PC-3 (cell line): ENCODE measurements at regions not wholly inside any gene's neighbourhood (a gene's known extent, or its start where the extent isn't known, plus 50 kb on each side); places are given as distances from the start of the nearest gene placed in this dataset.

Experiments
- ATAC-seq: fragments of 200-7000 bp; cut with Tn5 transposase; 2 replicates; pipeline ENCODE4 v1.9.1; 2020; ENCODE audit warnings: mild to moderate bottlenecking, moderate library complexity
- BruUV-seq: library from RNA; stranded (reverse); fragments of 400-500 nt; replicated peaks from 2 replicates; lab custom pipeline; 2021; lab: Mats Ljungman, UMichigan
- CTCF ChIA-PET: fragments of 300-600 bp; sonication (Branson Sonifier 250); formaldehyde crosslinking; loops from one replicate; lab custom pipeline; 2022; ENCODE audit warnings: antibody characterized with exemption; lab: Charles Lee
- POLR2A ChIA-PET: fragments of 300-600 bp; sonication (Branson Sonifier 250); formaldehyde crosslinking; loops from one replicate; lab custom pipeline; 2022; ENCODE audit warnings: antibody characterized with exemption; ENCODE audit not compliant: unreplicated experiment; lab: Charles Lee
- DNase-seq: peaks from one replicate; pipeline ENCODE4 v3.0.0-alpha.2; 2015
- H2AFZ ChIP-seq: fragments of 300-600 bp; sonication (generic); 2 replicates; pipeline ENCODE4 v1.6.0; 2016; ENCODE audit warnings: antibody characterized with exemption, low read length
- H3F3A ChIP-seq: fragments of 300-600 bp; sonication (generic); one replicate; pipeline ENCODE4 v1.6.0; 2017; ENCODE audit warnings: antibody characterized with exemption, low read length, control low read depth, mild to moderate bottlenecking; ENCODE audit not compliant: unreplicated experiment
- H3K27ac ChIP-seq: fragments of 300-600 bp; sonication (generic); 2 replicates; pipeline ENCODE4 v1.5.1; 2016; ENCODE audit warnings: mild to moderate bottlenecking, low read length
- H3K27me3 ChIP-seq: fragments of 300-600 bp; sonication (generic); 2 replicates; pipeline ENCODE4 v1.6.1; 2016; ENCODE audit warnings: low read length, mixed read lengths
- H3K36me3 ChIP-seq: fragments of 300-600 bp; sonication (generic); 2 replicates; pipeline ENCODE4 v1.6.1; 2016; ENCODE audit warnings: low read depth, mixed run types, low read length, mixed read lengths
- H3K4me1 ChIP-seq: fragments of 300-600 bp; sonication (generic); 2 replicates; pipeline ENCODE4 v1.5.1; 2016; ENCODE audit warnings: low read length; ENCODE audit not compliant: insufficient read depth
- H3K4me2 ChIP-seq: fragments of 300-600 bp; sonication (generic); 2 replicates; pipeline ENCODE4 v1.6.0; 2016; ENCODE audit warnings: low read length
- H3K4me3 ChIP-seq: fragments of 300-600 bp; sonication (generic); 2 replicates; pipeline ENCODE4 v1.5.1; 2016; ENCODE audit warnings: mild to moderate bottlenecking, low read length, mixed read lengths
- H3K79me2 ChIP-seq: fragments of 300-600 bp; sonication (generic); 2 replicates; pipeline ENCODE4 v1.6.1; 2017; ENCODE audit warnings: low read length, mixed read lengths
- H3K9ac ChIP-seq: fragments of 300-600 bp; sonication (generic); 2 replicates; pipeline ENCODE4 v1.6.0; 2016; ENCODE audit warnings: mild to moderate bottlenecking, low read length
- H3K9me2 ChIP-seq: fragments of 300-600 bp; sonication (generic); replicated peaks from 2 replicates; pipeline ENCODE4 v1.6.1; 2016; ENCODE audit warnings: mixed run types, low read length, mixed read lengths
- H3K9me3 ChIP-seq: fragments of 300-600 bp; sonication (generic); 2 replicates; pipeline ENCODE4 v1.6.1; 2016; ENCODE audit warnings: low read length, mixed read lengths
- H4K20me1 ChIP-seq: fragments of 300-600 bp; sonication (generic); 2 replicates; pipeline ENCODE4 v1.6.1; 2016; ENCODE audit warnings: low read length, mixed read lengths
- EZH2 ChIP-seq: fragments of 300-600 bp; sonication (generic); IDR thresholded peaks from one replicate; pipeline ENCODE4 v1.6.1; 2017; ENCODE audit warnings: antibody characterized with exemption, mild to moderate bottlenecking, low read length; ENCODE audit not compliant: unreplicated experiment
- EZH2phosphoT487 ChIP-seq: fragments of 300-600 bp; sonication (generic); IDR thresholded peaks from 2 replicates; pipeline ENCODE4 v1.6.1; 2018; ENCODE audit warnings: mild to moderate bottlenecking, antibody characterized with exemption, low read length, borderline replicate concordance
- intact Hi-C: fragments of 100-400 bp; cut with micrococcal nuclease; formaldehyde crosslinking; loops from 2 replicates; pipeline ENCODE4 v1.9.0; 2023
- TF ChIP-seq, protein P1 (sequence below): fragments of 300-600 bp; sonication (generic); conservative IDR thresholded peaks from 2 replicates; pipeline ENCODE4 v1.5.1; 2017; ENCODE audit warnings: antibody characterized with exemption, low read depth, mild to moderate bottlenecking, low read length

DNA sequence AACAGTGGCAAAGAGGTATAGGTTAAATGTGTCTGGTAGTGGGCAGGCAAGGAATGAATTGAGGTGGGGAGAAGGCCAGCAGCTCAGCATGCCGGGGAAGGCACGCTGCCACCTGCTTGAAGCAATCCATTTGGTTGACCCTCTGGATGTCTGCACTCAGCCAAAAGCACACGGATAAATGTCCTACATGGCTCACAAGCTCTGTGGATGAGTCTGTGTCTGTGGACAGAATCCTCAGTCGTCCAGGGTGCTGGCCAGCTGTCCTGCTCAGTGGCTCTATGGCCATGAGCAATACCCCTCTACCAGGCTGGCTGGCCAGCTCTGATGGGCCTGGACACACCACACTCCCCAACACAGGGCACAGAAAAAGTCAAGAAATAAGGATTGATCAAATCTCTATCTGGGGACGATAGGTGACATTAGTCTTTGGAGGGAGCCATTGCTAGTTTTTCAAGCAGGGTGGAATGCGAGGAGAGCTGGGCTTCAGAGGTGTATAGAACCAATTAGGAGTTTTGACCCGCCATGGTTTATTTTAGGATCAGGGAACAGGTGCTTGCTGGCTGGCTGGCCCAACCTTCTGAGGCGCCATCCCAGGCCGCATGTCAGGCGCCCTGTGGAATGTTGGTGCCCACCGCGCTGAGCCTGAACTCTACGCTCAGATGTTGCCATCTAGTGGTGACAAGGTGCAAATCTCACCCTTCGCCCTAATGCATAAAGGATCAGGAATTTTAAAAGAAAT, 493.4 kb downstream of the TNS3 start:
- 0 out of 2 replicates have a peak overlapping the region, but pooled peaks have one; percentile 9 for H3K4me2 ChIP-seq
- no peaks in the 10 kb centered on the region for H4K20me1 ChIP-seq
- H2AFZ ChIP-seq, result peak overlapping the region; percentile 57
- H3K4me3 ChIP-seq, result no peak overlapping the region
- ChIA-PET CTCF (interaction anchor here (0.5 to 0.6 kb wide), 2 partner anchors 134 to 829 kb away, joined by 3 read pairs; no protein-coding TSS in a partner anchor), POLR2A (no interaction called here)
- no peaks in the 10 kb centered on the region for H3K27me3 ChIP-seq
- H3K9me3 ChIP-seq, result no peaks in the 10 kb centered on the region
- no TSS peak for BruUV-seq
- H3K4me1 ChIP-seq, result peaks cover 14% of the 10 kb centered on the region
- no peaks in the 10 kb centered on the region for H3K36me3 ChIP-seq
- intact Hi-C loops, result loop anchor here (1.0 to 10.0 kb wide), 10 partner anchors 156 to 1166 kb away; no protein-coding TSS in a partner anchor
- peak overlapping the region; percentile 23; the same call in 1 of the 2 replicates for H3K27ac ChIP-seq
- ATAC-seq (peak; percentile 78), DNase-seq (peak; percentile 74)
- TF ChIP-seq EZH2phosphoT487 (no peak), EZH2 (no peak)
- TF ChIP-seq, protein P1, sequence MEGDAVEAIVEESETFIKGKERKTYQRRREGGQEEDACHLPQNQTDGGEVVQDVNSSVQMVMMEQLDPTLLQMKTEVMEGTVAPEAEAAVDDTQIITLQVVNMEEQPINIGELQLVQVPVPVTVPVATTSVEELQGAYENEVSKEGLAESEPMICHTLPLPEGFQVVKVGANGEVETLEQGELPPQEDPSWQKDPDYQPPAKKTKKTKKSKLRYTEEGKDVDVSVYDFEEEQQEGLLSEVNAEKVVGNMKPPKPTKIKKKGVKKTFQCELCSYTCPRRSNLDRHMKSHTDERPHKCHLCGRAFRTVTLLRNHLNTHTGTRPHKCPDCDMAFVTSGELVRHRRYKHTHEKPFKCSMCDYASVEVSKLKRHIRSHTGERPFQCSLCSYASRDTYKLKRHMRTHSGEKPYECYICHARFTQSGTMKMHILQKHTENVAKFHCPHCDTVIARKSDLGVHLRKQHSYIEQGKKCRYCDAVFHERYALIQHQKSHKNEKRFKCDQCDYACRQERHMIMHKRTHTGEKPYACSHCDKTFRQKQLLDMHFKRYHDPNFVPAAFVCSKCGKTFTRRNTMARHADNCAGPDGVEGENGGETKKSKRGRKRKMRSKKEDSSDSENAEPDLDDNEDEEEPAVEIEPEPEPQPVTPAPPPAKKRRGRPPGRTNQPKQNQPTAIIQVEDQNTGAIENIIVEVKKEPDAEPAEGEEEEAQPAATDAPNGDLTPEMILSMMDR, result peak; percentile 87
- H3F3A ChIP-seq, result no peaks in the 10 kb centered on the region
- H3K9me2 ChIP-seq, result no peaks in the 10 kb centered on the region
- H3K79me2 ChIP-seq, result no peaks in the 10 kb centered on the region
- H3K9ac ChIP-seq, result peak overlapping the region; percentile 9; the same call in 1 of the 2 replicates

DNA sequence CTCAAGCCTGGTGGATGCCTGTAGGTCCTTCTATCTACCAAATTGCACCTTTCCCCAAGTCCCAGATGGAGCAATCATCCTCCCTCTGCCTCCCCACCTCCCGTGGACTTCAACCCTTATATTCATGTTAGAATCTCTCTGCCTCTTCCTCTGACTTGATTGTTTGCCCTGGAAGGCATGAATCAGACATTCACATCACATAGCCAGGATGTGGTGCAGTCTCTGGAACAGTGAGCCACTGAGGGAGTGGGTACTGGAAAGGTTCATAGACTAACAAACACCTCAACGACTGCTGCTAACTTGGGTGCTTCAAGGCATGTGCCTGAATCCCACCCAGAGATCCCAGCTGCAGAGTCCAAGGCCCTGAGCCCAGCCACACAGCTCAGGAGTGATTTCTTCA, 494.0 kb downstream of the TNS3 start:
- Histone ChIP-seq H3K4me3 (no peak overlapping the region), H3K36me3 (no peaks in the 10 kb centered on the region), H4K20me1 (no peaks in the 10 kb centered on the region), H2AFZ (peak overlapping the region; percentile 57), H3K79me2 (no peaks in the 10 kb centered on the region), H3F3A (no peaks in the 10 kb centered on the region), H3K9me2 (no peaks in the 10 kb centered on the region), H3K9ac (peak overlapping the region; percentile 9; the same call in 1 of the 2 replicates), H3K4me2 (peak overlapping the region; percentile 9; the same call in 1 of the 2 replicates), H3K9me3 (no peaks in the 10 kb centered on the region), H3K4me1 (peaks cover 14% of the 10 kb centered on the region), H3K27me3 (no peaks in the 10 kb centered on the region), H3K27ac (peak overlapping the region; percentile 23; the same call in 1 of the 2 replicates)
- TF ChIP-seq EZH2phosphoT487 (no peak), EZH2 (no peak)
- TF ChIP-seq, protein P1, result no peak
- ChIA-PET CTCF (no interaction called here), POLR2A (no interaction called here)
- BruUV-seq, result no TSS peak
- peak; percentile 69 for DNase-seq
- intact Hi-C loops, result loop anchor here (1.0 to 10.0 kb wide), 10 partner anchors 156 to 1166 kb away; no protein-coding TSS in a partner anchor
- ATAC-seq, result peak; percentile 89
